ENCODE measurements at regions not wholly inside any gene's neighbourhood (a gene's known extent, or its start where the extent isn't known, plus 50 kb on each side); places are given as distances from the start of the nearest gene placed in this dataset.

GRCh38 chr6:125546841-125547251 is 202.6 kb upstream of the HEY2 start:
- no CpG with 5 or more reads among the region's 5 CpGs for WGBS (ENCODE audit: extremely low coverage, insufficient coverage, low lambda C conversion rate)
- H2AK5ac ChIP-seq (ENCODE audit: low read length) = no peak overlapping the region
- no peak overlapping the region for H3K18ac ChIP-seq (ENCODE audit: low read length)
- H3K79me1 ChIP-seq (ENCODE audit: low read length) = no peaks in the 10 kb centered on the region
- H3K79me2 ChIP-seq (ENCODE audit: control insufficient read depth, insufficient read depth, low read length) = no peaks in the 10 kb centered on the region
- no peak overlapping the region for H3K56ac ChIP-seq (ENCODE audit: low read length)
- H3K27me3 ChIP-seq (ENCODE audit: insufficient read depth, low read length, poor library complexity) = no peaks in the 10 kb centered on the region
- no peak overlapping the region for H2BK15ac ChIP-seq (replicated peaks; ENCODE audit: low read depth)
- no peaks in the 10 kb centered on the region for H3K4me1 ChIP-seq (ENCODE audit: control insufficient read depth, low read depth, low read length)
- no peak overlapping the region for H3K4me2 ChIP-seq (ENCODE audit: low read length)
- no peak overlapping the region for H4K5ac ChIP-seq (ENCODE audit: low read length)
- H2BK5ac ChIP-seq (ENCODE audit: low read length) = no peak overlapping the region
- H3K23ac ChIP-seq (ENCODE audit: low read length) = no peak overlapping the region
- no peak overlapping the region for H4K8ac ChIP-seq (ENCODE audit: low read depth, low read length)
- H3K36me3 ChIP-seq (ENCODE audit: control insufficient read depth, insufficient read depth, low read length) = no peaks in the 10 kb centered on the region
- H3K27ac ChIP-seq (ENCODE audit: low read depth, low read length) = no peak overlapping the region
- no peak overlapping the region for H2BK120ac ChIP-seq (ENCODE audit: low read depth, low read length)
- H3K9ac ChIP-seq (ENCODE audit: low read length) = no peak overlapping the region
- H3K4ac ChIP-seq (ENCODE audit: low read depth, low read length) = no peak overlapping the region
- peak; percentile 61 for DNase-seq
- no peak overlapping the region for H3K4me3 ChIP-seq (ENCODE audit: low read length)

- Histone ChIP-seq H2BK5ac (ENCODE audit: low read length) (no peak overlapping the region), H3K4ac (ENCODE audit: low read depth, low read length) (no peak overlapping the region), H3K56ac (ENCODE audit: low read length) (no peak overlapping the region), H2BK120ac (ENCODE audit: low read depth, low read length) (no peak overlapping the region), H3K27me3 (ENCODE audit: insufficient read depth, low read length, poor library complexity) (no peaks in the 10 kb centered on the region), H4K8ac (ENCODE audit: low read depth, low read length) (no peak overlapping the region), H2BK15ac (replicated peaks; ENCODE audit: low read depth) (no peak overlapping the region), H2AK5ac (ENCODE audit: low read length) (no peak overlapping the region), H3K27ac (ENCODE audit: low read depth, low read length) (no peak overlapping the region), H3K4me3 (ENCODE audit: low read length) (no peak overlapping the region), H4K5ac (ENCODE audit: low read length) (no peak overlapping the region), H3K4me2 (ENCODE audit: low read length) (no peak overlapping the region), H3K9ac (ENCODE audit: low read length) (no peak overlapping the region), H3K4me1 (ENCODE audit: control insufficient read depth, low read depth, low read length) (no peaks in the 10 kb centered on the region), H3K18ac (ENCODE audit: low read length) (no peak overlapping the region), H3K23ac (ENCODE audit: low read length) (no peak overlapping the region), H3K79me1 (ENCODE audit: low read length) (no peaks in the 10 kb centered on the region), H3K79me2 (ENCODE audit: control insufficient read depth, insufficient read depth, low read length) (no peaks in the 10 kb centered on the region), H3K36me3 (ENCODE audit: control insufficient read depth, insufficient read depth, low read length) (no peaks in the 10 kb centered on the region)
- WGBS (ENCODE audit: extremely low coverage, insufficient coverage, low lambda C conversion rate) = no CpG with 5 or more reads among the region's 1 CpG
- no peak for DNase-seq
Observed at GRCh38 chr6:125547381-125547780, 202.1 kb upstream of the HEY2 start.

DNA sequence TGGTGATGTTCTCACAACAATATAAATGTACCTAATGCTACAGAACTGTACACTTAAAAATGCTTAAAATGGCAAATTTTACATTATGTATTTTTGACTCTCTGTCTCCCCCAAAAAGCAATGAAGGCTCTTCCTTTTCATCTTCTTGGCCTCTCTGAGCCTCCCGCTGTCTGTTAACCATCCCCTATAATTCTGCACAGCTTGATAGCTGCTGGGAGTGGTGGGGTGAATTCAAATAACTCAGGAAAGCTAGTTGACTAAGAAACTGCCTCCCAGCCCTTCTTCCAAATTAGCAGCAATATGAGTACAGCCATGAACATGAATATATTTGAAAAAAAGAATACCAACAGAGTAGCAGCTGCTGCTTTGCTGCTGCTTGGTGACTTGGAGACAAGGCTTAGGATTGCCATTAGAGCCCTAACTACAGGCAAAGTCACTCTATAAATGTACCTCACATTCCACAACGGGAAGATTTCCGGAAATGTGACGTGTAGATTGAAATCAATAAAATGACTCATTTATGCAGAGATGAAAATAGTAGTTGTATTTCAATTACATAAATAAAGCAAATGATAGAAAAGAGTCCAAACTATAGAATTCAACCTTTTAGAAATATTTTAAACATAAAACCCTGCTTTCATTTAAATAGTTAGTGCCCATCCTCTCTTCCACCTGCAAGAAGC is 200.1 kb upstream of the HEY2 start:
- no CpG with 5 or more reads among the region's 4 CpGs for WGBS (ENCODE audit: extremely low coverage, insufficient coverage, low lambda C conversion rate)
- Histone ChIP-seq H2AK5ac (ENCODE audit: low read length) (no peak overlapping the region), H3K56ac (ENCODE audit: low read length) (no peak overlapping the region)

DNA sequence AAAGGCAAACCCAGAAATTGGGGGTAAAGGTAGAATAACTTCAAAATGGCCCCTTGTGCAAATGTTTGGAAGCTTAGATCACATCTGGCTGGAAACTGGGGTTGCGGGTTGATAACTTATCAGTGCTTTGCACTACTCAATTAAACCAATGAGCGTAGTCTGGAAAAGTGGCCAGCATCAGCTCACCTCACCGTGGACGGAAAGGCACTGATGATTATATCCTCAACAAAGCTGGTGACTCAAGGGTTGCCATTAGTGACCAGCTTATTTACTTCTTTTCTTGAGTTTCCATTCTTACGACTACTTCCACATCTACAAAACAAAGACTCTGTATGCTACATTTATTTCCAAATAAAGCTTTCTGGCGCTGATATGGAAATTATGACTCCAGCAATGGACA is 198.5 kb upstream of the HEY2 start:
- H3K4me1 ChIP-seq (ENCODE audit: control insufficient read depth, low read depth, low read length) = no peaks in the 10 kb centered on the region
- no peak for DNase-seq
- H4K5ac ChIP-seq (ENCODE audit: low read length) = no peak overlapping the region
- no peak overlapping the region for H2BK15ac ChIP-seq (replicated peaks; ENCODE audit: low read depth)
- H3K79me1 ChIP-seq (ENCODE audit: low read length) = no peaks in the 10 kb centered on the region
- H3K36me3 ChIP-seq (ENCODE audit: control insufficient read depth, insufficient read depth, low read length) = no peaks in the 10 kb centered on the region
- H2BK5ac ChIP-seq (ENCODE audit: low read length) = no peak overlapping the region
- no peak overlapping the region for H3K4me2 ChIP-seq (ENCODE audit: low read length)
- H4K8ac ChIP-seq (ENCODE audit: low read depth, low read length) = no peak overlapping the region
- no peak overlapping the region for H3K4ac ChIP-seq (ENCODE audit: low read depth, low read length)
- no peak overlapping the region for H3K4me3 ChIP-seq (ENCODE audit: low read length)
- no peak overlapping the region for H3K9ac ChIP-seq (ENCODE audit: low read length)
- H3K27ac ChIP-seq (ENCODE audit: low read depth, low read length) = no peak overlapping the region
- H2BK120ac ChIP-seq (ENCODE audit: low read depth, low read length) = no peak overlapping the region
- H3K23ac ChIP-seq (ENCODE audit: low read length) = no peak overlapping the region
- no CpG with 5 or more reads among the region's 6 CpGs for WGBS (ENCODE audit: extremely low coverage, insufficient coverage, low lambda C conversion rate)
- no peak overlapping the region for H2AK5ac ChIP-seq (ENCODE audit: low read length)
- no peaks in the 10 kb centered on the region for H3K27me3 ChIP-seq (ENCODE audit: insufficient read depth, low read length, poor library complexity)
- no peaks in the 10 kb centered on the region for H3K79me2 ChIP-seq (ENCODE audit: control insufficient read depth, insufficient read depth, low read length)
- no peak overlapping the region for H3K56ac ChIP-seq (ENCODE audit: low read length)
- no peak overlapping the region for H3K18ac ChIP-seq (ENCODE audit: low read length)

More for the DNA sequence above, 200.1 kb upstream of the HEY2 start:
- Histone ChIP-seq H3K79me2 (ENCODE audit: control insufficient read depth, insufficient read depth, low read length) (no peaks in the 10 kb centered on the region), H3K23ac (ENCODE audit: low read length) (no peak overlapping the region), H2BK5ac (ENCODE audit: low read length) (no peak overlapping the region), H3K4me1 (ENCODE audit: control insufficient read depth, low read depth, low read length) (no peaks in the 10 kb centered on the region), H4K8ac (ENCODE audit: low read depth, low read length) (no peak overlapping the region), H3K27ac (ENCODE audit: low read depth, low read length) (no peak overlapping the region), H3K4me2 (ENCODE audit: low read length) (no peak overlapping the region), H3K27me3 (ENCODE audit: insufficient read depth, low read length, poor library complexity) (no peaks in the 10 kb centered on the region), H3K36me3 (ENCODE audit: control insufficient read depth, insufficient read depth, low read length) (no peaks in the 10 kb centered on the region), H3K79me1 (ENCODE audit: low read length) (no peaks in the 10 kb centered on the region), H2BK120ac (ENCODE audit: low read depth, low read length) (no peak overlapping the region), H3K4ac (ENCODE audit: low read depth, low read length) (no peak overlapping the region), H3K9ac (ENCODE audit: low read length) (no peak overlapping the region), H2BK15ac (replicated peaks; ENCODE audit: low read depth) (no peak overlapping the region), H3K18ac (ENCODE audit: low read length) (no peak overlapping the region), H3K4me3 (ENCODE audit: low read length) (no peak overlapping the region), H4K5ac (ENCODE audit: low read length) (no peak overlapping the region)
- DNase-seq = no peak

DNA sequence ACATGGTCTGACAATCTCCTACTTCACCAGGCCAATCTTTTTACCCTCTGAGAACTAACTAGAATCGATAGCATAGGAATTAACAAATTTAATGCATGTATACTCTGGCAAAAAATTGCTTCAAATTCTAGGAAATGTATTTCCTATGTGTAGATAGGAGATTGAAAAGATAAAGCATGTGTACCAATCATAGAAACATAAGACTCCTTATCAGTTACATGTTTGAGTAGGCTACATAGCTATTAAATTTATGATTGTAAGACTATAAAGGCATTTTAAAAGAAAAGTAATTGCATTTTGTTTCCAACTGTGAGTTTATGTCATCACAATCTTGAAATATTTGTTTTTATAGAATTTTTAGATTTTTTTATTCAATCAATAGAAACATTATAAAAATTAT is 196.6 kb upstream of the HEY2 start:
- no peak overlapping the region for H4K8ac ChIP-seq (ENCODE audit: low read depth, low read length)
- no peak overlapping the region for H2AK5ac ChIP-seq (ENCODE audit: low read length)
- no peak overlapping the region for H3K9ac ChIP-seq (ENCODE audit: low read length)
- no peak overlapping the region for H3K27ac ChIP-seq (ENCODE audit: low read depth, low read length)
- no peaks in the 10 kb centered on the region for H3K36me3 ChIP-seq (ENCODE audit: control insufficient read depth, insufficient read depth, low read length)
- H3K4me1 ChIP-seq (ENCODE audit: control insufficient read depth, low read depth, low read length) = no peaks in the 10 kb centered on the region
- H3K4ac ChIP-seq (ENCODE audit: low read depth, low read length) = no peak overlapping the region
- H4K5ac ChIP-seq (ENCODE audit: low read length) = no peak overlapping the region
- no peak overlapping the region for H3K18ac ChIP-seq (ENCODE audit: low read length)
- H3K79me1 ChIP-seq (ENCODE audit: low read length) = no peaks in the 10 kb centered on the region
- no peaks in the 10 kb centered on the region for H3K27me3 ChIP-seq (ENCODE audit: insufficient read depth, low read length, poor library complexity)
- DNase-seq = no peak
- WGBS (ENCODE audit: extremely low coverage, insufficient coverage, low lambda C conversion rate) = no CpG with 5 or more reads among the region's 1 CpG
- no peak overlapping the region for H3K4me3 ChIP-seq (ENCODE audit: low read length)
- H2BK15ac ChIP-seq (replicated peaks; ENCODE audit: low read depth) = no peak overlapping the region
- H3K4me2 ChIP-seq (ENCODE audit: low read length) = no peak overlapping the region
- no peak overlapping the region for H3K23ac ChIP-seq (ENCODE audit: low read length)
- no peak overlapping the region for H2BK5ac ChIP-seq (ENCODE audit: low read length)
- H3K79me2 ChIP-seq (ENCODE audit: control insufficient read depth, insufficient read depth, low read length) = no peaks in the 10 kb centered on the region
- H3K56ac ChIP-seq (ENCODE audit: low read length) = no peak overlapping the region
- no peak overlapping the region for H2BK120ac ChIP-seq (ENCODE audit: low read depth, low read length)

DNA sequence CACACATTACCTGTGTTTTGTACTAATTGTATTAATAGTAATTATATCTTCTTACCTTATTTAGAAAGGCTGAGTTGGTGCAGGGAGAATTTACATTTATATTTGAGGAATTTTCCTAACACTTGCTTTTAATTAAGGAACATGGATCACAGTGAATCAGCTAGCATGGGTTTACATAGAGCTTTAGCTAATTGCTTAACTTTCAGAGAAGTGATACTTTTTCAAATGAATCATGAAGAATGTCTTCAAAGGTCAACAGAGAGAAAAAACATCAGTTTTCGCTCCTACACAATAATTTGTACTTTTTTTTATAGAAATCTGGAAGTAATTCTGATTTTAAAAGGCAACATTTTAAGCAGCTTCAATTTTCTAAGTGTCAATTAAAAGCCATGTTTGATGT is 195.0 kb upstream of the HEY2 start:
- Histone ChIP-seq H3K56ac (ENCODE audit: low read length) (no peak overlapping the region), H3K27me3 (ENCODE audit: insufficient read depth, low read length, poor library complexity) (no peaks in the 10 kb centered on the region), H4K8ac (ENCODE audit: low read depth, low read length) (no peak overlapping the region), H3K23ac (ENCODE audit: low read length) (no peak overlapping the region), H3K4me2 (ENCODE audit: low read length) (no peak overlapping the region), H2AK5ac (ENCODE audit: low read length) (no peak overlapping the region), H3K9ac (ENCODE audit: low read length) (no peak overlapping the region), H2BK15ac (replicated peaks; ENCODE audit: low read depth) (no peak overlapping the region), H3K27ac (ENCODE audit: low read depth, low read length) (no peak overlapping the region), H3K4me3 (ENCODE audit: low read length) (no peak overlapping the region), H4K5ac (ENCODE audit: low read length) (no peak overlapping the region), H3K4ac (ENCODE audit: low read depth, low read length) (no peak overlapping the region), H3K79me1 (ENCODE audit: low read length) (no peaks in the 10 kb centered on the region), H3K4me1 (ENCODE audit: control insufficient read depth, low read depth, low read length) (no peaks in the 10 kb centered on the region), H3K36me3 (ENCODE audit: control insufficient read depth, insufficient read depth, low read length) (no peaks in the 10 kb centered on the region), H2BK120ac (ENCODE audit: low read depth, low read length) (no peak overlapping the region), H3K18ac (ENCODE audit: low read length) (no peak overlapping the region), H3K79me2 (ENCODE audit: control insufficient read depth, insufficient read depth, low read length) (no peaks in the 10 kb centered on the region), H2BK5ac (ENCODE audit: low read length) (no peak overlapping the region)
- no CpG with 5 or more reads among the region's 1 CpG for WGBS (ENCODE audit: extremely low coverage, insufficient coverage, low lambda C conversion rate)
- no peak for DNase-seq
